Heart left ventricle (tissue), 13 donors: ENCODE measurements at regions not wholly inside any gene's neighbourhood (a gene's known extent, or its start where the extent isn't known, plus 50 kb on each side); places are given as distances from the start of the nearest gene placed in this dataset.

Source experiments
- POLR2A ChIP-seq, 2 donors: fragments of 450-650 bp; IDR thresholded peaks; one replicate each; pipeline ENCODE4 v1.6.1; 2017; ENCODE audit warnings: antibody characterized with exemption in 2 of 2, mild to moderate bottlenecking in 2 of 2, moderate library complexity in 2 of 2
- TF ChIP-seq, protein P1 (sequence below), 12 donors: fragments of 200-600 bp; sonication (generic) in 4 of 12; IDR thresholded peaks; one replicate each; pipeline versions ENCODE4 v1.5.0 to v1.8.0; 2018 to 2022; ENCODE audit warnings: antibody characterized with exemption in 12 of 12, mild to moderate bottlenecking in 5 of 12
- donor health status: ischemic (EF 13 %, LVEDD 7.1; RV severe dilation, severe dysfunction).
- donor health status: DM: no; HTN: yes; CAD: no.
- donor health status: DM: no; HTN: no; CAD: no.
- donor health status: ischemic (EF 25% LVEDD 6.9; RV normal size, moderate dysfunction).
- donor health status: ischemic (EF 25% LVEDD 5.7; RV mildly dilated, moderate dysfunction).
- donor health status: ischemic (EF 35%, LVEDD 5.7; RV mildly dilated, moderate dysfunction).
- donor health status: nonischemic (EF 11% LVEDD 7.7; RV severe dilation, severe dysfunction).
- donor health status: DM: yes; HTN: yes; CAD: no.
- donor health status: PGD.
- donor health status: ischemic (EF 29% LVEDD 5.4; RV normal size, mild dysfunction).
- donor health status: nonischemic (EF 23%, LVEDD 6.1; RV moderate dilation, normal function).

DNA sequence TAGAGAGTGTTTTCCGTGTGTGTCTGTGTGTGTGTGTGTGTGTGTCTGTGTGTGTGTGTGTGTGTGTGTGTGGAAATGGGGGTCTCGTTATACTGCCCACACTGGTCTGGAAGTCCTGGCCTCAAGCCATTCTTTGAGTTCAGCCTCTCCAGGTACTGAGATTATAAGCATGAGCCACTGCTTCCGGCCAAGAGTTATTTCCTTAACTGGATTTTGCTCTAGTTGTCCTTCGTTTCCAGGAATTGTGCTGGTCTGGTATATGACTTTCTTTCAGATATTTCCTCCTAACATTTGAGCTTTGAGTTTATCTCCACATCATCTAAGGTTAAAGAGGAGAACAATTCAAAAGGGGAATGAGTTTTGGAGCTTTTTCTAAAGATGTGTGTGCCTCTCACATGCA lies 124.8 kb downstream of the SH3BGRL2 start:
- TF ChIP-seq, protein P1, sequence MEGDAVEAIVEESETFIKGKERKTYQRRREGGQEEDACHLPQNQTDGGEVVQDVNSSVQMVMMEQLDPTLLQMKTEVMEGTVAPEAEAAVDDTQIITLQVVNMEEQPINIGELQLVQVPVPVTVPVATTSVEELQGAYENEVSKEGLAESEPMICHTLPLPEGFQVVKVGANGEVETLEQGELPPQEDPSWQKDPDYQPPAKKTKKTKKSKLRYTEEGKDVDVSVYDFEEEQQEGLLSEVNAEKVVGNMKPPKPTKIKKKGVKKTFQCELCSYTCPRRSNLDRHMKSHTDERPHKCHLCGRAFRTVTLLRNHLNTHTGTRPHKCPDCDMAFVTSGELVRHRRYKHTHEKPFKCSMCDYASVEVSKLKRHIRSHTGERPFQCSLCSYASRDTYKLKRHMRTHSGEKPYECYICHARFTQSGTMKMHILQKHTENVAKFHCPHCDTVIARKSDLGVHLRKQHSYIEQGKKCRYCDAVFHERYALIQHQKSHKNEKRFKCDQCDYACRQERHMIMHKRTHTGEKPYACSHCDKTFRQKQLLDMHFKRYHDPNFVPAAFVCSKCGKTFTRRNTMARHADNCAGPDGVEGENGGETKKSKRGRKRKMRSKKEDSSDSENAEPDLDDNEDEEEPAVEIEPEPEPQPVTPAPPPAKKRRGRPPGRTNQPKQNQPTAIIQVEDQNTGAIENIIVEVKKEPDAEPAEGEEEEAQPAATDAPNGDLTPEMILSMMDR (IDR thresholded peaks at IDR 0.05), result no peak
- no peak for TF ChIP-seq POLR2A (IDR thresholded peaks at IDR 0.05)
